Endodermal cell (in vitro differentiated cells): ENCODE measurements at regions not wholly inside any gene's neighbourhood (a gene's known extent, or its start where the extent isn't known, plus 50 kb on each side); places are given as distances from the start of the nearest gene placed in this dataset.

Experiments used
- DNase-seq: peaks from one replicate; pipeline ENCODE4 v3.0.0-alpha.2; 2017
- H3K27ac ChIP-seq: 2 replicates; pipeline ENCODE4 v1.5.1; 2013; ENCODE audit warnings: mild to moderate bottlenecking, low read depth, low read length, moderate library complexity
- H3K27me3 ChIP-seq: 2 replicates; pipeline ENCODE4 v1.6.1; 2013; ENCODE audit warnings: mild to moderate bottlenecking, low read length, moderate library complexity; ENCODE audit not compliant: insufficient read depth, control insufficient read depth, poor library complexity, severe bottlenecking
- H3K36me3 ChIP-seq: 2 replicates; pipeline ENCODE4 v1.7.0; 2013; ENCODE audit warnings: mild to moderate bottlenecking, low read length, moderate library complexity; ENCODE audit not compliant: control insufficient read depth, insufficient read depth
- H3K4me1 ChIP-seq: one replicate; pipeline ENCODE4 v1.7.0; 2013; ENCODE audit warnings: low read length; ENCODE audit not compliant: control insufficient read depth, insufficient read depth
- H3K4me3 ChIP-seq: 2 replicates; pipeline ENCODE4 v1.5.1; 2013; ENCODE audit warnings: mild to moderate bottlenecking, low read length, moderate library complexity
- H3K9ac ChIP-seq: 2 replicates; pipeline ENCODE4 v1.6.1; 2013; ENCODE audit warnings: mild to moderate bottlenecking, low read length, moderate library complexity; ENCODE audit not compliant: poor library complexity, severe bottlenecking; ENCODE audit errors: extremely low read depth
- H3K9me3 ChIP-seq: 2 replicates; pipeline ENCODE4 v1.6.1; 2013; ENCODE audit warnings: mild to moderate bottlenecking, low read length, moderate library complexity; ENCODE audit not compliant: control insufficient read depth
- H3K27ac Mint-ChIP-seq: 2 replicates; pipeline ENCODE4 v1.8.0; 2020; ENCODE audit warnings: mixed read lengths
- H3K27me3 Mint-ChIP-seq: 2 replicates; pipeline ENCODE4 v1.8.0; 2021; ENCODE audit warnings: mild to moderate bottlenecking, mixed read lengths; ENCODE audit not compliant: insufficient read depth
- H3K36me3 Mint-ChIP-seq: 2 replicates; pipeline ENCODE4 v1.8.0; 2020; ENCODE audit warnings: low read depth, mixed read lengths
- H3K4me1 Mint-ChIP-seq: 2 replicates; pipeline ENCODE4 v1.8.0; 2020; ENCODE audit warnings: mixed read lengths
- H3K4me3 Mint-ChIP-seq: 2 replicates; pipeline ENCODE4 v1.8.0; 2020; ENCODE audit warnings: mild to moderate bottlenecking, moderate library complexity, mixed read lengths
- H3K9me3 Mint-ChIP-seq: 2 replicates; pipeline ENCODE4 v1.8.0; 2020; ENCODE audit warnings: mild to moderate bottlenecking, mixed read lengths
- CTCF ChIP-seq: fragments of 200-600 bp; sonication (generic); conservative IDR thresholded peaks from 2 replicates; pipeline ENCODE4 v1.5.0; 2021; ENCODE audit warnings: antibody characterized with exemption, mild to moderate bottlenecking
- WGBS, 2 experiments: methylation state at CpG; one replicate each; pipeline versions ENCODE4 v1.1.5 to v1.1.7; 2013; ENCODE audit warnings: missing lambda C conversion rate in 2 of 2, mixed read lengths in 1 of 2; ENCODE audit not compliant: insufficient coverage in 1 of 2, insufficient read length in 1 of 2; 5-methylcytosine and 5-hydroxymethylcytosine counted together

- 84 to 87% methylated on average over 7 of the region's 7 CpGs for WGBS, 2 experiments
- Mint-ChIP-seq H3K27me3 (no peaks in the 10 kb centered on the region), H3K4me3 (no peak overlapping the region), H3K36me3 (no peaks in the 10 kb centered on the region), H3K27ac (no peak overlapping the region), H3K9me3 (peaks cover 20% of the 10 kb centered on the region), H3K4me1 (no peaks in the 10 kb centered on the region)
- no peaks in the 10 kb centered on the region for H3K4me1 ChIP-seq
- peaks cover 1% of the 10 kb centered on the region for H3K9me3 ChIP-seq
- no peaks in the 10 kb centered on the region for H3K36me3 ChIP-seq
- no peak for TF ChIP-seq CTCF
- H3K27me3 ChIP-seq: no peaks in the 10 kb centered on the region
- DNase-seq: no peak
- no peak overlapping the region for H3K4me3 ChIP-seq
- H3K9ac ChIP-seq: no peak overlapping the region
- H3K27ac ChIP-seq: no peak overlapping the region
Observed at GRCh38 chr2:240223631-240224030, 83.2 kb upstream of the OTOS start.

- peaks cover 12% of the 10 kb centered on the region for H3K9me3 ChIP-seq
- H3K27ac ChIP-seq: no peak overlapping the region
- Mint-ChIP-seq H3K27me3 (peaks cover 5% of the 10 kb centered on the region), H3K36me3 (no peaks in the 10 kb centered on the region), H3K27ac (no peak overlapping the region), H3K4me1 (no peaks in the 10 kb centered on the region), H3K9me3 (peaks cover 31% of the 10 kb centered on the region), H3K4me3 (no peak overlapping the region)
- 88 to 92% methylated on average over 5 of the region's 5 CpGs for WGBS, 2 experiments
- H3K36me3 ChIP-seq: no peaks in the 10 kb centered on the region
- no peaks in the 10 kb centered on the region for H3K27me3 ChIP-seq
- H3K4me3 ChIP-seq: no peak overlapping the region
- no peak for DNase-seq
- no peak for TF ChIP-seq CTCF
- no peaks in the 10 kb centered on the region for H3K4me1 ChIP-seq
- H3K9ac ChIP-seq: no peak overlapping the region
Observed at GRCh38 chr2:240224676-240225075, 84.2 kb upstream of the OTOS start.

- no peaks in the 10 kb centered on the region for H3K36me3 Mint-ChIP-seq
- Histone ChIP-seq H3K4me1 (no peaks in the 10 kb centered on the region), H3K27me3 (no peaks in the 10 kb centered on the region), H3K4me3 (no peak overlapping the region), H3K9ac (no peak overlapping the region), H3K9me3 (peaks cover 12% of the 10 kb centered on the region), H3K27ac (no peak overlapping the region), H3K36me3 (no peaks in the 10 kb centered on the region)
- peaks cover 9% of the 10 kb centered on the region for H3K27me3 Mint-ChIP-seq
- 83% methylated on average over 4 of the region's 4 CpGs for WGBS, 2 experiments
- H3K4me3 Mint-ChIP-seq: no peak overlapping the region
- DNase-seq: no peak
- H3K4me1 Mint-ChIP-seq: no peaks in the 10 kb centered on the region
- H3K9me3 Mint-ChIP-seq: peaks cover 35% of the 10 kb centered on the region
- no peak for TF ChIP-seq CTCF
- no peak overlapping the region for H3K27ac Mint-ChIP-seq
Observed at GRCh38 chr2:240225131-240225530, 84.7 kb upstream of the OTOS start.
